SK-N-SH treated with all-trans-retinoic acid at 6 μM for 48 hours (cell line): ENCODE measurements at regions not wholly inside any gene's neighbourhood (a gene's known extent, or its start where the extent isn't known, plus 50 kb on each side); places are given as distances from the start of the nearest gene placed in this dataset.

ENCODE experiments used
- ATAC-seq: fragments of 200-7000 bp; cut with Tn5 transposase; 3 replicates; pipeline ENCODE4 v1.9.1; 2020; ENCODE audit warnings: mild to moderate bottlenecking, moderate library complexity
- ARNTL ChIP-seq: fragments of 450-650 bp; formaldehyde crosslinking; IDR thresholded peaks from 2 replicates; pipeline ENCODE4 v1.5.0; 2020; ENCODE audit warnings: low read depth, mild to moderate bottlenecking, moderate library complexity, borderline replicate concordance
- CSDC2 ChIP-seq: fragments of 250-450 bp; sonication (Bioruptor Pico); IDR thresholded peaks from 2 replicates; pipeline ENCODE4 v1.5.0; 2020; ENCODE audit warnings: mild to moderate bottlenecking, moderate library complexity
- CSRNP3 ChIP-seq: fragments of 250-450 bp; sonication (Bioruptor Pico); IDR thresholded peaks from 2 replicates; pipeline ENCODE4 v1.5.1; 2021; ENCODE audit warnings: mild to moderate bottlenecking, moderate library complexity
- GLIS3 ChIP-seq: fragments of 250-450 bp; sonication (Bioruptor Pico); IDR thresholded peaks from 2 replicates; pipeline ENCODE4 v1.5.0; 2020; ENCODE audit warnings: mild to moderate bottlenecking, moderate library complexity
- ISL1 ChIP-seq: fragments of 250-450 bp; sonication (Bioruptor Pico); IDR thresholded peaks from 2 replicates; pipeline ENCODE4 v2.1.2; 2022; ENCODE audit warnings: mild to moderate bottlenecking, moderate library complexity
- OSR1 ChIP-seq: fragments of 250-450 bp; sonication (Bioruptor Pico); IDR thresholded peaks from 2 replicates; pipeline ENCODE4 v1.8.0; 2022; ENCODE audit warnings: moderate library complexity, mild to moderate bottlenecking, inconsistent platforms
- PATZ1 ChIP-seq: fragments of 250-450 bp; sonication (Bioruptor Pico); IDR thresholded peaks from 2 replicates; pipeline ENCODE4 v1.8.0; 2020; ENCODE audit warnings: mild to moderate bottlenecking, moderate library complexity, borderline replicate concordance
- PPARA ChIP-seq: fragments of 250-450 bp; sonication (Bioruptor Pico); IDR thresholded peaks from 2 replicates; pipeline ENCODE4 v1.5.0; 2020; ENCODE audit warnings: mild to moderate bottlenecking, borderline replicate concordance
- RARB ChIP-seq: fragments of 250-450 bp; sonication (Bioruptor Pico); IDR thresholded peaks from 2 replicates; pipeline ENCODE4 v1.8.0; 2021; ENCODE audit warnings: mild to moderate bottlenecking, moderate library complexity
- SNAI2 ChIP-seq: fragments of 250-450 bp; sonication (Bioruptor Pico); IDR thresholded peaks from 2 replicates; pipeline ENCODE4 v1.5.0; 2020; ENCODE audit warnings: mild to moderate bottlenecking, moderate library complexity
- TCF4 ChIP-seq: fragments of 250-450 bp; sonication (Bioruptor Pico); IDR thresholded peaks from 2 replicates; pipeline ENCODE4 v1.8.0; 2021; ENCODE audit warnings: mild to moderate bottlenecking, moderate library complexity, borderline replicate concordance
- TOX ChIP-seq: fragments of 250-450 bp; sonication (Bioruptor Pico); IDR thresholded peaks from 2 replicates; pipeline ENCODE4 v1.8.0; 2021; ENCODE audit warnings: mild to moderate bottlenecking, moderate library complexity, borderline replicate concordance
- ZC3H10 ChIP-seq: fragments of 250-450 bp; sonication (Bioruptor Pico); IDR thresholded peaks from 2 replicates; pipeline ENCODE4 v1.5.1; 2021; ENCODE audit warnings: mild to moderate bottlenecking, moderate library complexity
- ZFP3 ChIP-seq: fragments of 250-450 bp; sonication (Bioruptor Pico); IDR thresholded peaks from 2 replicates; pipeline ENCODE4 v1.5.0; 2020; ENCODE audit warnings: mild to moderate bottlenecking, moderate library complexity
- ZFP30 ChIP-seq: fragments of 450-650 bp; formaldehyde crosslinking; IDR thresholded peaks from 2 replicates; pipeline ENCODE4 v1.5.0; 2022; ENCODE audit warnings: mild to moderate bottlenecking, moderate library complexity
- ZNF565 ChIP-seq: fragments of 450-650 bp; formaldehyde crosslinking; conservative IDR thresholded peaks from 2 replicates; pipeline ENCODE4 v1.5.0; 2020; ENCODE audit warnings: low read depth, mild to moderate bottlenecking, moderate library complexity
- ZNF70 ChIP-seq: fragments of 450-650 bp; formaldehyde crosslinking; IDR thresholded peaks from 2 replicates; pipeline ENCODE4 v1.5.0; 2020; ENCODE audit warnings: mild to moderate bottlenecking, moderate library complexity
- ZNF8 ChIP-seq: fragments of 450-650 bp; formaldehyde crosslinking; IDR thresholded peaks from 2 replicates; pipeline ENCODE4 v1.5.0; 2020; ENCODE audit warnings: mild to moderate bottlenecking, moderate library complexity
- TF ChIP-seq, protein P1 (sequence below): fragments of 250-450 bp; sonication (Bioruptor Pico); IDR thresholded peaks from 2 replicates; pipeline ENCODE4 v1.5.0; 2020; ENCODE audit warnings: mild to moderate bottlenecking, moderate library complexity
- TF ChIP-seq, protein P2 (sequence below): fragments of 250-450 bp; sonication (Bioruptor Pico); IDR thresholded peaks from 2 replicates; pipeline ENCODE4 v1.8.0; 2021; ENCODE audit warnings: low read depth, mild to moderate bottlenecking, moderate library complexity, borderline replicate concordance
- TF ChIP-seq, protein P3 (sequence below): fragments of 250-450 bp; sonication (Bioruptor Pico); IDR thresholded peaks from 2 replicates; pipeline ENCODE4 v1.5.1; 2020; ENCODE audit warnings: low read depth, mild to moderate bottlenecking, moderate library complexity

- TF ChIP-seq, protein P1, sequence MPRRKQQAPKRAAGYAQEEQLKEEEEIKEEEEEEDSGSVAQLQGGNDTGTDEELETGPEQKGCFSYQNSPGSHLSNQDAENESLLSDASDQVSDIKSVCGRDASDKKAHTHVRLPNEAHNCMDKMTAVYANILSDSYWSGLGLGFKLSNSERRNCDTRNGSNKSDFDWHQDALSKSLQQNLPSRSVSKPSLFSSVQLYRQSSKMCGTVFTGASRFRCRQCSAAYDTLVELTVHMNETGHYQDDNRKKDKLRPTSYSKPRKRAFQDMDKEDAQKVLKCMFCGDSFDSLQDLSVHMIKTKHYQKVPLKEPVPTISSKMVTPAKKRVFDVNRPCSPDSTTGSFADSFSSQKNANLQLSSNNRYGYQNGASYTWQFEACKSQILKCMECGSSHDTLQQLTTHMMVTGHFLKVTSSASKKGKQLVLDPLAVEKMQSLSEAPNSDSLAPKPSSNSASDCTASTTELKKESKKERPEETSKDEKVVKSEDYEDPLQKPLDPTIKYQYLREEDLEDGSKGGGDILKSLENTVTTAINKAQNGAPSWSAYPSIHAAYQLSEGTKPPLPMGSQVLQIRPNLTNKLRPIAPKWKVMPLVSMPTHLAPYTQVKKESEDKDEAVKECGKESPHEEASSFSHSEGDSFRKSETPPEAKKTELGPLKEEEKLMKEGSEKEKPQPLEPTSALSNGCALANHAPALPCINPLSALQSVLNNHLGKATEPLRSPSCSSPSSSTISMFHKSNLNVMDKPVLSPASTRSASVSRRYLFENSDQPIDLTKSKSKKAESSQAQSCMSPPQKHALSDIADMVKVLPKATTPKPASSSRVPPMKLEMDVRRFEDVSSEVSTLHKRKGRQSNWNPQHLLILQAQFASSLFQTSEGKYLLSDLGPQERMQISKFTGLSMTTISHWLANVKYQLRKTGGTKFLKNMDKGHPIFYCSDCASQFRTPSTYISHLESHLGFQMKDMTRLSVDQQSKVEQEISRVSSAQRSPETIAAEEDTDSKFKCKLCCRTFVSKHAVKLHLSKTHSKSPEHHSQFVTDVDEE (CRISPR knock-in tag): no peak
- TF ChIP-seq ZFP30 (CRISPR knock-in tag) (no peak), ISL1 (CRISPR knock-in tag) (no peak), GLIS3 (no peak)
Measured at GRCh38 chr3:137410028-137410427, 354.1 kb upstream of the SOX14 start (continued).

- no peak for ATAC-seq
- TF ChIP-seq SNAI2 (CRISPR knock-in tag) (no peak), OSR1 (no peak), TOX (CRISPR knock-in tag) (no peak), GLIS3 (no peak), ZNF565 (no peak), ARNTL (CRISPR knock-in tag) (no peak), CSDC2 (CRISPR knock-in tag) (no peak), ZC3H10 (CRISPR knock-in tag) (no peak)
Measured at GRCh38 chr3:137420198-137420995, 343.7 kb upstream of the SOX14 start.

DNA sequence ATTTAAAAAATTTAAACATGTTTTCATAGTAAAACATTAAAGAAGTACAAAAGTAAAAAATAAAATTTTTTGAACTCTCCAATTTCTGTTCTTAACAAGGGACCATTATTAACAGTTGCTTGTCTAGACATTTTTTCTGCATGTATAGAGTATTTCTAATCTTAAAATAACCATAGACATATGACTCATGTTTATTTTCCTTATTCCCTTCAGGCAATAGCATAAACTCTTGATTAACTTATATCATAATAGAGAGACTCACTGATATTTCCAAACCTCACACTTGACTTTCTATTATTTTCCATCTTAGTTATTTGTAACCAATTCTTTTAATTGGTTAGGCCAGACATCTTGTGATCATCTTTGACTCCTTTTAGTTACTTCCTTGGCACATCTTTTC is 325.6 kb upstream of the SOX14 start:
- no peak for ATAC-seq
- TF ChIP-seq, protein P2, sequence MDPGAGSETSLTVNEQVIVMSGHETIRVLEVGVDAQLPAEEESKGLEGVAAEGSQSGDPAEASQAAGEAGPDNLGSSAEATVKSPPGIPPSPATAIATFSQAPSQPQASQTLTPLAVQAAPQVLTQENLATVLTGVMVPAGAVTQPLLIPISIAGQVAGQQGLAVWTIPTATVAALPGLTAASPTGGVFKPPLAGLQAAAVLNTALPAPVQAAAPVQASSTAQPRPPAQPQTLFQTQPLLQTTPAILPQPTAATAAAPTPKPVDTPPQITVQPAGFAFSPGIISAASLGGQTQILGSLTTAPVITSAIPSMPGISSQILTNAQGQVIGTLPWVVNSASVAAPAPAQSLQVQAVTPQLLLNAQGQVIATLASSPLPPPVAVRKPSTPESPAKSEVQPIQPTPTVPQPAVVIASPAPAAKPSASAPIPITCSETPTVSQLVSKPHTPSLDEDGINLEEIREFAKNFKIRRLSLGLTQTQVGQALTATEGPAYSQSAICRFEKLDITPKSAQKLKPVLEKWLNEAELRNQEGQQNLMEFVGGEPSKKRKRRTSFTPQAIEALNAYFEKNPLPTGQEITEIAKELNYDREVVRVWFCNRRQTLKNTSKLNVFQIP: no peak
- no peak for TF ChIP-seq ZFP3 (CRISPR knock-in tag)
- TF ChIP-seq CSRNP3: no peak
- no peak for TF ChIP-seq ZNF70 (CRISPR knock-in tag)
- TF ChIP-seq PATZ1 (CRISPR knock-in tag): no peak
- TF ChIP-seq, protein P3, sequence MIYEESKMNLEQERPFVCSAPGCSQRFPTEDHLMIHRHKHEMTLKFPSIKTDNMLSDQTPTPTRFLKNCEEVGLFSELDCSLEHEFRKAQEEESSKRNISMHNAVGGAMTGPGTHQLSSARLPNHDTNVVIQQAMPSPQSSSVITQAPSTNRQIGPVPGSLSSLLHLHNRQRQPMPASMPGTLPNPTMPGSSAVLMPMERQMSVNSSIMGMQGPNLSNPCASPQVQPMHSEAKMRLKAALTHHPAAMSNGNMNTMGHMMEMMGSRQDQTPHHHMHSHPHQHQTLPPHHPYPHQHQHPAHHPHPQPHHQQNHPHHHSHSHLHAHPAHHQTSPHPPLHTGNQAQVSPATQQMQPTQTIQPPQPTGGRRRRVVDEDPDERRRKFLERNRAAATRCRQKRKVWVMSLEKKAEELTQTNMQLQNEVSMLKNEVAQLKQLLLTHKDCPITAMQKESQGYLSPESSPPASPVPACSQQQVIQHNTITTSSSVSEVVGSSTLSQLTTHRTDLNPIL (CRISPR knock-in tag): no peak
- no peak for TF ChIP-seq TCF4 (CRISPR knock-in tag)
- TF ChIP-seq, protein P1 (CRISPR knock-in tag): no peak
- no peak for TF ChIP-seq ZNF8 (CRISPR knock-in tag)
- TF ChIP-seq GLIS3: no peak
- TF ChIP-seq ARNTL (CRISPR knock-in tag): no peak
- no peak for TF ChIP-seq PPARA (CRISPR knock-in tag)
- no peak for TF ChIP-seq ZFP30 (CRISPR knock-in tag)
- no peak for TF ChIP-seq ZNF565
- no peak for TF ChIP-seq SNAI2 (CRISPR knock-in tag)
- no peak for TF ChIP-seq RARB (CRISPR knock-in tag)
